IPS DF 6.9 (cell line): ENCODE measurements at regions not wholly inside any gene's neighbourhood (a gene's known extent, or its start where the extent isn't known, plus 50 kb on each side); places are given as distances from the start of the nearest gene placed in this dataset.
"Not testable (repeated sequence)": the region's sequence is repeated elsewhere in the genome, so short reads cannot be mapped to it uniquely, and the experiment has no call there.

Experiments
- DNase-seq: peaks from one replicate; pipeline ENCODE4 v3.0.0-alpha.2; 2013; ENCODE audit warnings: low read depth, low spot score
- H3K27ac ChIP-seq: one replicate; pipeline ENCODE4 v1.5.1; 2013; ENCODE audit warnings: low read length, control low read depth
- H3K27me3 ChIP-seq: 2 replicates; pipeline ENCODE4 v1.6.1; 2013; ENCODE audit warnings: mild to moderate bottlenecking, low read length; ENCODE audit not compliant: control insufficient read depth, insufficient read depth
- H3K36me3 ChIP-seq: 2 replicates; pipeline ENCODE4 v1.6.1; 2013; ENCODE audit warnings: low read length; ENCODE audit not compliant: control insufficient read depth, insufficient read depth
- H3K4me1 ChIP-seq: 2 replicates; pipeline ENCODE4 v1.6.1; 2013; ENCODE audit warnings: low read length; ENCODE audit not compliant: control insufficient read depth, insufficient read depth
- H3K4me3 ChIP-seq: 2 replicates; pipeline ENCODE4 v1.5.1; 2013; ENCODE audit warnings: mild to moderate bottlenecking, low read length
- H3K9me3 ChIP-seq: 2 replicates; pipeline ENCODE4 v1.6.1; 2013; ENCODE audit warnings: low read length, inconsistent platforms; ENCODE audit not compliant: control insufficient read depth, insufficient read depth
- WGBS: extraction: QIAGEN DNeasy Blood & Tissue Kit; methylation state at CpG from one replicate; pipeline ENCODE4 v1.1.7; 2013; ENCODE audit warnings: mixed read lengths, missing lambda C conversion rate; ENCODE audit not compliant: insufficient read length, insufficient coverage; 5-methylcytosine and 5-hydroxymethylcytosine counted together

DNA sequence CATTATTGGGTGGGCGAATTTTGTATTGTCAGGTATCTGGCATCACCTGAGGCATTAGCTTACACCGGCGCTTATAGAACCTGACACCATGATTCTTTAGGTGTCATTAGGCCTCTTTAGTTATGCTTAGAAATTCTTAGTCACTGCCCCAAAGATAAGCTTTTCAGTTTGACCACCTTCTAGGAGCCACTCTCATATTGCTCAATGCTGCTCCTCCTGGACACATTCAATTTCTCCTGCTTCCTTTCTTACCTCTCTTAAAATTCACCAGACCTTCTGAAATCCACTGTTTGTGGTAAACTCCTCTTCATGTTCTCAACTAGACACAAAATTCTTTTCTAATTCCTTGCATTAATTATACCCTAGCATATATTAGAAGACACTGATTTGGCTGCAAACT, 93.9 kb upstream of the NOX4 start:
- H3K9me3 ChIP-seq, H3K4me1 ChIP-seq, H3K27ac ChIP-seq, DNase-seq, H3K36me3 ChIP-seq, H3K27me3 ChIP-seq, H3K4me3 ChIP-seq: not testable (repeated sequence)
- WGBS = no CpG with 5 or more reads among the region's 3 CpGs

DNA sequence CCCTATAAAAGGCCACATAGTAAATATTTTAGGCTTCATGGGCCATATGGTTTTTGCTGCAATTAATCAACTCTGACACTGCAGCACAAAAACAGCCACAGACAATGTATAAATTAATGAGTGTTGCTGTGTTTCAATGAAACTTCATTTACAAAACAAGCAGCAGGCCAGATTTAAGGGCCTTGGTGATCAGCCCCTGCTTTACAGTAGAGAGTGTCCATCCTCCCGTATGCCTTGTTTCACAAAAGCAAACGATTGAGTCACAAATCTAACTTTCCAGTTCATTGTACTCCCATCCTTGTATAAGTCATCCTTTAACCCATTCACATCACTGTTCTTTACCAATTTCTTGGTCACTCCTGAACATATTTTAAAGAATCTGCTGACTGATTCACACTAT, 94.3 kb upstream of the NOX4 start:
- not testable (repeated sequence) for H3K27ac ChIP-seq, DNase-seq, H3K36me3 ChIP-seq, H3K9me3 ChIP-seq, H3K4me1 ChIP-seq, H3K27me3 ChIP-seq, H3K4me3 ChIP-seq
- no CpG with 5 or more reads among the region's 2 CpGs for WGBS

DNA sequence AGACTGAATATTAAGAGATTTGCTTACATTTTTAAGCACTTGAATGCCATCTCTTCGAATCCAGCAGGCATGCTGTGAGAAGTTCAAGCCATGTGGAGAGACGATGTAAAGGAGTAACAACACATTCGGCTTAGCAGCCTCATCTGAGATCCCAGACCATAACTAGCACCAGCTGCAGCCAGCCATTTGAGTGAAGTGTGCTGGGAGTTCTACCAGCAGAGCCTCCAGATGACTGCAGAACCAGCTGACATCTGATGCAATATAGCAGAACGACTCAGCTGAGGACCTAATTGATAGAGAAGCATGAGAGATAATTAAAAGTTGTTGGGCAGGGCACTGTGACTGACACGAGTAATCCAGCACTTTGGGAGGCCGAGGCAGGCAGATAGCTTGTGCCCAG, 98.2 kb upstream of the NOX4 start:
- not testable (repeated sequence) for H3K36me3 ChIP-seq, H3K4me1 ChIP-seq, H3K4me3 ChIP-seq, H3K27ac ChIP-seq, DNase-seq, H3K27me3 ChIP-seq, H3K9me3 ChIP-seq
- WGBS = no CpG with 5 or more reads among the region's 6 CpGs

GRCh38 chr11:89590008-89590632, 98.9 kb upstream of the NOX4 start:
- WGBS = no CpG with 5 or more reads among the region's 5 CpGs
- DNase-seq, H3K27ac ChIP-seq, H3K9me3 ChIP-seq, H3K27me3 ChIP-seq, H3K4me3 ChIP-seq, H3K36me3 ChIP-seq, H3K4me1 ChIP-seq: not testable (repeated sequence)

DNA sequence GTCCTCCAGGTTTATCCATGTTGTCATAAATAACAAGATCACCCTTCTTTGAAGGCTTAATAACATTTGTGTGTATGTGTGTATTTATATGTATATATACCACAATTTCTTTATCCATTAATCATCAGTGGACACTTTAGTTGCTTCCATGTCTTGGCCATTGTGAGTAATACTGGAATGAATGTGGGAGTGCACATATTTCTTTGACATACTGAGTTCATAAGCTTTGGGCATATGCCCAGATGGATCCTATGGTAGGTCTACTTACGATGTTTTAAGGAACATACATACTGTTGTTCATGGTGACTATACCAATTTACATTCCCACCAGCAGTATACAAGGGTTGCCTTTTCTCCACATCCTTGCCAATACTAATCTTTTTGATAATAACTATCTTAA, 108.8 kb upstream of the TRIM77 start:
- WGBS = no CpG with 5 or more reads among the region's 1 CpG
- not testable (repeated sequence) for H3K4me1 ChIP-seq, DNase-seq, H3K9me3 ChIP-seq, H3K4me3 ChIP-seq, H3K27me3 ChIP-seq, H3K27ac ChIP-seq, H3K36me3 ChIP-seq

DNA sequence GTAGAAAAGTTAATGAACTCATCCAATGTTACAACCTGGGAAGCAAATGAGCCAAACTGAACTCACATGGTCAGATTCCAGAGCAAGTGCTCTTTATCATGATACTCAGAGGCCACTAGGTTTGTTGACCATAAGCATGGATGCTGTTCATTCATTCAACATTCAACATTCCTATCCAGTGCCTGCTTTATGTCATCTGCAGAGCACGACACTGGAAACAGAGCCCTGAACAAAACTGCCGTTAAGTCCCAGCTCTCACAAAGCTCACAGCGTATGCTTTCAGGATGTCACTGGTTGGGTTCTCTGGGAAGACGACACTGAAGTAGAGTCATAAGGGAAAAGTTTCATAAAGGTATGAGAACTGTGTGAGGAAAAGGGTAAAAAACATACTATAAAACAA, 105.8 kb upstream of the TRIM77 start:
- Histone ChIP-seq H3K4me1 (peaks cover 1% of the 10 kb centered on the region; the same call in 1 of the 2 replicates), H3K36me3 (no peaks in the 10 kb centered on the region), H3K4me3 (no peak overlapping the region), H3K27me3 (no peaks in the 10 kb centered on the region), H3K9me3 (no peaks in the 10 kb centered on the region), H3K27ac (no peak overlapping the region)
- WGBS = no CpG with 5 or more reads among the region's 4 CpGs
- no peak for DNase-seq

GRCh38 chr11:89606845-89607244, 103.3 kb upstream of the TRIM77 start:
- not testable (repeated sequence) for H3K9me3 ChIP-seq, DNase-seq, H3K4me3 ChIP-seq, H3K4me1 ChIP-seq, H3K27me3 ChIP-seq, H3K36me3 ChIP-seq, H3K27ac ChIP-seq
- no CpG with 5 or more reads among the region's 2 CpGs for WGBS

- H3K27ac ChIP-seq, H3K27me3 ChIP-seq, H3K4me3 ChIP-seq, H3K9me3 ChIP-seq, H3K36me3 ChIP-seq, H3K4me1 ChIP-seq, DNase-seq: not testable (repeated sequence)
- WGBS = no CpG with 5 or more reads among the region's 7 CpGs
These were observed 102.6 kb upstream of the TRIM77 start for GRCh38 chr11:89607497-89607896.

DNA sequence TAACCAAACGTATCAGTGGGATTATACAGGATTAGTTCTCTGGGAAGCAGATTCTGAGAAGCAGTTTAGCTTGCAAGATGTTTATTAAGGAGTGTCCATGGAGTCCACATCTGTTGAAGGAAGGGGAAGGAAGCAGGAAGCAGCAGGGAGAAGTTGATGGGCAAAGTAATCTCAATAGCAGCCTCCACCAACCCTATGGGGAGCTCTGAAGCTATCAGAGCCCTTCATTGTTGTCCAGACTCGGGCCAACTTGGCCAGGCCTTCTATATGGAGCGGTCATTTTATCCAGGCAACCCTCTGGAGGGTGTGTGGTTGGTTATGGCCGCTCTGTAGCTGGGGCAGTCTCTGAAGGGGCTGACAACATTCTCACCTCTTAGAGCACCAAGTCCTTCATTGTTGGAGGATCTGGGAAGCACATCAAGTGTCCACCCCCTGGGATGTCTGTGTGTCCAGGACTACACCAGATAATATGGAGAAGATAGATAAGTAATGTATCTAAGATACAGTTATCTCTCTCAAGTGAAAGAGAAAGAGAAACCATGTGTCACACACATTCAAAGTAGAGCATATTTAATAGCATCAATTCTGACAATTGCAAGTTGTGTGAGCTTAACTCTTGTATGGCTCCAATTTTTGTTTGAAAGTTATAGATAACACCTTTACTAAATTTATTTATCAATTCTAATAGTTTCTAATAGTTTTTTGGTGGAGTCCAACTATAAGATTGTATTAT, 101.7 kb upstream of the TRIM77 start:
- no peak for DNase-seq
- H3K4me3 ChIP-seq = no peak overlapping the region
- no peaks in the 10 kb centered on the region for H3K36me3 ChIP-seq
- H3K9me3 ChIP-seq = no peaks in the 10 kb centered on the region
- no peak overlapping the region for H3K27ac ChIP-seq
- no peaks in the 10 kb centered on the region for H3K27me3 ChIP-seq
- no CpG with 5 or more reads among the region's 4 CpGs for WGBS
- peaks cover 1% of the 10 kb centered on the region; the same call in 1 of the 2 replicates for H3K4me1 ChIP-seq

DNA sequence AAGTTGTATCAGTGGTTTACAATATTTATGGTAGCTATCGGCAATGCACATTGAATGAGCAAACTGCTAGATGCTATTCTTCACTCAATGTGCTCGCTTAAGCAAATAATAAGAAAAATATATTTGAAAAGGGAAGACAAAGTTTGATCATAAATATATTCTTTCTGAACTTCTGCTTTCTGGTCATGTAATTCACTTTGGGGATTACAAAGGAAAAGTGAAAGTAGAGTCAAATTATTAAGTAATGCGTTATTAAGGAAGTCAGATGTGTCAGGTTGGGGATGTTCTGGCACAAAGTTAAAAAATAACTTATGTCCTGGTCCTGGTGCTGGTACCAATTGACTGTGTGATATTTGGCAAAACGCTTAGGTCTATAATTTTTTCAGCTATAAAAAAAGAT, 98.0 kb upstream of the TRIM77 start:
- Histone ChIP-seq H3K27me3 (no peaks in the 10 kb centered on the region), H3K36me3 (no peaks in the 10 kb centered on the region), H3K9me3 (no peaks in the 10 kb centered on the region), H3K27ac (no peak overlapping the region), H3K4me3 (no peak overlapping the region), H3K4me1 (no peaks in the 10 kb centered on the region)
- WGBS = 100% methylated on average over 1 of the region's 4 CpGs
- no peak for DNase-seq

- Histone ChIP-seq H3K4me3 (no peak overlapping the region), H3K36me3 (no peaks in the 10 kb centered on the region), H3K9me3 (no peaks in the 10 kb centered on the region), H3K27me3 (no peaks in the 10 kb centered on the region), H3K27ac (no peak overlapping the region), H3K4me1 (no peaks in the 10 kb centered on the region)
- no peak for DNase-seq
- no CpG with 5 or more reads among the region's 3 CpGs for WGBS
These were observed 96.2 kb upstream of the TRIM77 start for GRCh38 chr11:89613911-89614310.
